ENCODE measurements at regions not wholly inside any gene's neighbourhood (a gene's known extent, or its start where the extent isn't known, plus 50 kb on each side); places are given as distances from the start of the nearest gene placed in this dataset.

GRCh38 chr6:154916857-154917256 lies 78.3 kb upstream of the TIAM2 start:
- no peak for ATAC-seq
- WGBS (ENCODE audit: missing lambda C conversion rate) = 64% methylated on average over 4 of the region's 5 CpGs
- Histone ChIP-seq H3K4me2 (no peak overlapping the region), H3K4me1 (no peaks in the 10 kb centered on the region), H3K27ac (no peak overlapping the region), H3K4me3 (no peak overlapping the region), H3K9me3 (no peaks in the 10 kb centered on the region)
- POLR2A ChIA-PET = no interaction called here
- DNase-seq (ENCODE audit: low read depth in 1 of 2, low spot score in 1 of 2) = no peak
- CTCF ChIA-PET = interaction anchor here (0.7 to 2.1 kb wide), 2 partner anchors 11 to 259 kb away, joined by 3 to 13 read pairs; no protein-coding TSS in a partner anchor
- TF ChIP-seq, protein P1, sequence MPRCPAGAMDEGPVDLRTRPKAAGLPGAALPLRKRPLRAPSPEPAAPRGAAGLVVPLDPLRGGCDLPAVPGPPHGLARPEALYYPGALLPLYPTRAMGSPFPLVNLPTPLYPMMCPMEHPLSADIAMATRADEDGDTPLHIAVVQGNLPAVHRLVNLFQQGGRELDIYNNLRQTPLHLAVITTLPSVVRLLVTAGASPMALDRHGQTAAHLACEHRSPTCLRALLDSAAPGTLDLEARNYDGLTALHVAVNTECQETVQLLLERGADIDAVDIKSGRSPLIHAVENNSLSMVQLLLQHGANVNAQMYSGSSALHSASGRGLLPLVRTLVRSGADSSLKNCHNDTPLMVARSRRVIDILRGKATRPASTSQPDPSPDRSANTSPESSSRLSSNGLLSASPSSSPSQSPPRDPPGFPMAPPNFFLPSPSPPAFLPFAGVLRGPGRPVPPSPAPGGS (IDR thresholded peaks at IDR 0.05) = no peak
- TF ChIP-seq PHF8 (IDR thresholded peaks at IDR 0.05; ENCODE audit: borderline replicate concordance, low read depth) (no peak), CBX8 (IDR thresholded peaks at IDR 0.05) (no peak), TFCP2L1 (CRISPR knock-in tag; IDR thresholded peaks at IDR 0.05) (no peak), HEYL (CRISPR knock-in tag; IDR thresholded peaks at IDR 0.05) (no peak), POLR2A (IDR thresholded peaks at IDR 0.05; ENCODE audit: low read length) (no peak), REST (IDR thresholded peaks at IDR 0.05) (no peak)
- FAIRE-seq = no peak

- DNase-seq (ENCODE audit: low read depth in 1 of 2, low spot score in 1 of 2) = no peak
- TF ChIP-seq ESRRA (IDR thresholded peaks at IDR 0.05; ENCODE audit: borderline replicate concordance, low read length) = no peak
- TF ChIP-seq ZC3H11A (IDR thresholded peaks at IDR 0.05) = no peak
- TF ChIP-seq, protein P2, sequence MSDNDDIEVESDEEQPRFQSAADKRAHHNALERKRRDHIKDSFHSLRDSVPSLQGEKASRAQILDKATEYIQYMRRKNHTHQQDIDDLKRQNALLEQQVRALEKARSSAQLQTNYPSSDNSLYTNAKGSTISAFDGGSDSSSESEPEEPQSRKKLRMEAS (IDR thresholded peaks at IDR 0.05) = no peak
- TF ChIP-seq ZFP36 (IDR thresholded peaks at IDR 0.05; ENCODE audit: borderline replicate concordance, partially characterized antibody) = no peak
- POLR2A ChIA-PET = no interaction called here
- no peak for FAIRE-seq
- no peak for ATAC-seq
- H3K4me2 ChIP-seq = no peak overlapping the region
- no peaks in the 10 kb centered on the region for H3K4me1 ChIP-seq
- no peak overlapping the region for H3K4me3 ChIP-seq
- 91% methylated on average over 7 of the region's 7 CpGs for WGBS (ENCODE audit: missing lambda C conversion rate)
- H3K27ac ChIP-seq = no peak overlapping the region
- CTCF ChIA-PET = interaction anchor here (2.1 to 2.7 kb wide), 2 partner anchors 10 kb away, joined by 10 to 13 read pairs; no protein-coding TSS in a partner anchor
- H3K9me3 ChIP-seq = no peaks in the 10 kb centered on the region
These were observed 77.2 kb upstream of the TIAM2 start for GRCh38 chr6:154917941-154918340.

GRCh38 chr6:154919806-154920205 lies 75.3 kb upstream of the TIAM2 start:
- H3K9me3 ChIP-seq = no peaks in the 10 kb centered on the region
- ChIA-PET CTCF (interaction anchor here (1.2 to 2.7 kb wide), 3 partner anchors 8 to 256 kb away, joined by 3 to 10 read pairs (median 4); no protein-coding TSS in a partner anchor), POLR2A (no interaction called here)
- no peak for ATAC-seq
- H3K4me3 ChIP-seq = no peak overlapping the region
- H3K4me1 ChIP-seq = no peaks in the 10 kb centered on the region
- no peak for FAIRE-seq
- H3K27ac ChIP-seq = no peak overlapping the region
- H3K4me2 ChIP-seq = no peak overlapping the region
- TF ChIP-seq CHD4 (IDR thresholded peaks at IDR 0.05; ENCODE audit: borderline replicate concordance) (no peak), CEBPB (IDR thresholded peaks at IDR 0.05) (no peak), MAFK (IDR thresholded peaks at IDR 0.05; ENCODE audit: partially characterized antibody) (no peak), RFX5 (IDR thresholded peaks at IDR 0.05) (no peak), JUNB (IDR thresholded peaks at IDR 0.05) (no peak), NPAS2 (CRISPR knock-in tag; IDR thresholded peaks at IDR 0.05; ENCODE audit: borderline replicate concordance) (no peak), RARB (CRISPR knock-in tag; IDR thresholded peaks at IDR 0.05) (no peak), NR3C1 (IDR thresholded peaks at IDR 0.05) (no peak), FOXS1 (CRISPR knock-in tag; IDR thresholded peaks at IDR 0.05) (no peak), POLR2AphosphoS2 (conservative IDR thresholded peaks at IDR 0.05; ENCODE audit: low read length) (no peak), ESRRA (IDR thresholded peaks at IDR 0.05; ENCODE audit: borderline replicate concordance, low read length) (no peak), NFE2L2 (conservative IDR thresholded peaks at IDR 0.05; ENCODE audit: low read length) (no peak), ZFP36 (IDR thresholded peaks at IDR 0.05; ENCODE audit: borderline replicate concordance, partially characterized antibody) (no peak), HDAC2 (IDR thresholded peaks at IDR 0.05) (no peak), HOXA7 (CRISPR knock-in tag; IDR thresholded peaks at IDR 0.05) (no peak), SMC3 (IDR thresholded peaks at IDR 0.05) (no peak), BHLHE40 (IDR thresholded peaks at IDR 0.05; ENCODE audit: low read depth, low read length) (no peak)
- TF ChIP-seq, protein P3, sequence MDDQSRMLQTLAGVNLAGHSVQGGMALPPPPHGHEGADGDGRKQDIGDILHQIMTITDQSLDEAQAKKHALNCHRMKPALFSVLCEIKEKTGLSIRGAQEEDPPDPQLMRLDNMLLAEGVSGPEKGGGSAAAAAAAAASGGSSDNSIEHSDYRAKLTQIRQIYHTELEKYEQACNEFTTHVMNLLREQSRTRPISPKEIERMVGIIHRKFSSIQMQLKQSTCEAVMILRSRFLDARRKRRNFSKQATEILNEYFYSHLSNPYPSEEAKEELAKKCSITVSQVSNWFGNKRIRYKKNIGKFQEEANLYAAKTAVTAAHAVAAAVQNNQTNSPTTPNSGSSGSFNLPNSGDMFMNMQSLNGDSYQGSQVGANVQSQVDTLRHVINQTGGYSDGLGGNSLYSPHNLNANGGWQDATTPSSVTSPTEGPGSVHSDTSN (IDR thresholded peaks at IDR 0.05) = no peak
- TF ChIP-seq, protein P4, sequence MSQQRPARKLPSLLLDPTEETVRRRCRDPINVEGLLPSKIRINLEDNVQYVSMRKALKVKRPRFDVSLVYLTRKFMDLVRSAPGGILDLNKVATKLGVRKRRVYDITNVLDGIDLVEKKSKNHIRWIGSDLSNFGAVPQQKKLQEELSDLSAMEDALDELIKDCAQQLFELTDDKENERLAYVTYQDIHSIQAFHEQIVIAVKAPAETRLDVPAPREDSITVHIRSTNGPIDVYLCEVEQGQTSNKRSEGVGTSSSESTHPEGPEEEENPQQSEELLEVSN (IDR thresholded peaks at IDR 0.05; ENCODE audit: borderline replicate concordance, low read depth) = no peak
- 81% methylated on average over 3 of the region's 5 CpGs for WGBS (ENCODE audit: missing lambda C conversion rate)
- no peak for DNase-seq (ENCODE audit: low read depth in 1 of 2, low spot score in 1 of 2)
